IMR-90 (cell line): ENCODE measurements at regions not wholly inside any gene's neighbourhood (a gene's known extent, or its start where the extent isn't known, plus 50 kb on each side); places are given as distances from the start of the nearest gene placed in this dataset.

Source experiments
- ATAC-seq: fragments of 200-7000 bp; cut with Tn5 transposase; 2 replicates; pipeline ENCODE4 v1.9.1; 2020; ENCODE audit warnings: low read depth, mild to moderate bottlenecking, moderate library complexity
- BruUV-seq: library from RNA; stranded (reverse); fragments of 400-500 nt; replicated peaks from 2 replicates; lab custom pipeline; 2021; lab: Mats Ljungman, UMichigan
- CTCF ChIA-PET: fragments of 300-600 bp; formaldehyde crosslinking; extraction: SDS; loops from one replicate; lab custom pipeline; 2021; ENCODE audit warnings: antibody characterized with exemption; lab: Yijun Ruan, JAX
- POLR2A ChIA-PET: fragments of 300-600 bp; sonication (Branson Sonifier 250); formaldehyde crosslinking; loops from one replicate; lab custom pipeline; 2022; ENCODE audit warnings: antibody characterized with exemption; ENCODE audit not compliant: unreplicated experiment; lab: Charles Lee
- DNase-seq: peaks from one replicate; pipeline ENCODE4 v3.0.0; 2013
- H2AFZ ChIP-seq: replicated peaks from 2 replicates; pipeline ENCODE3; 2013; ENCODE audit warnings: low read length, mild to moderate bottlenecking; ENCODE audit not compliant: poor library complexity
- H2AK5ac ChIP-seq: 2 replicates; pipeline ENCODE4 v1.6.1; 2013; ENCODE audit warnings: low read depth, low read length, inconsistent platforms
- H2AK9ac ChIP-seq: replicated peaks from 2 replicates; pipeline ENCODE3; 2013; ENCODE audit warnings: mild to moderate bottlenecking, low read depth, low read length, moderate library complexity; ENCODE audit not compliant: poor library complexity
- H2BK120ac ChIP-seq: 2 replicates; pipeline ENCODE4 v1.6.1; 2013; ENCODE audit warnings: low read depth, low read length, inconsistent platforms
- H2BK15ac ChIP-seq: 3 replicates; pipeline ENCODE4 v1.6.1; 2013; ENCODE audit warnings: low read depth, low read length, inconsistent platforms
- H2BK20ac ChIP-seq: 2 replicates; pipeline ENCODE4 v1.6.1; 2013; ENCODE audit warnings: low read depth, mild to moderate bottlenecking, inconsistent platforms, low read length, moderate library complexity
- H2BK5ac ChIP-seq: 2 replicates; pipeline ENCODE4 v1.6.1; 2013; ENCODE audit warnings: mild to moderate bottlenecking, low read depth, low read length, inconsistent platforms; ENCODE audit not compliant: poor library complexity, severe bottlenecking
- H3K14ac ChIP-seq: replicated peaks from 2 replicates; pipeline ENCODE4 v1.6.1; 2013; ENCODE audit warnings: low read depth, low read length, inconsistent platforms
- H3K18ac ChIP-seq: 2 replicates; pipeline ENCODE4 v1.6.1; 2013; ENCODE audit warnings: low read depth, low read length, control low read depth
- H3K23ac ChIP-seq: 2 replicates; pipeline ENCODE4 v1.6.1; 2013; ENCODE audit warnings: low read depth, low read length, inconsistent platforms
- H3K27ac ChIP-seq: 2 replicates; pipeline ENCODE4 v1.5.1; 2013; ENCODE audit warnings: mild to moderate bottlenecking, control low read depth, low read length; ENCODE audit not compliant: insufficient read depth
- H3K27me3 ChIP-seq: 2 replicates; pipeline ENCODE4 v1.6.1; 2013; ENCODE audit warnings: low read length; ENCODE audit not compliant: control insufficient read depth, insufficient read depth
- H3K36me3 ChIP-seq: 2 replicates; pipeline ENCODE4 v1.6.1; 2013; ENCODE audit warnings: low read length, mixed read lengths; ENCODE audit not compliant: control insufficient read depth, insufficient read depth
- H3K4ac ChIP-seq: 2 replicates; pipeline ENCODE4 v1.6.1; 2013; ENCODE audit warnings: low read depth, low read length, inconsistent platforms
- H3K4me1 ChIP-seq: 2 replicates; pipeline ENCODE4 v1.6.1; 2013; ENCODE audit warnings: low read length, mixed read lengths; ENCODE audit not compliant: control insufficient read depth, insufficient read depth
- H3K4me2 ChIP-seq: 2 replicates; pipeline ENCODE4 v1.6.1; 2013; ENCODE audit warnings: low read depth, mild to moderate bottlenecking, control low read depth, low read length, moderate library complexity
- H3K4me3 ChIP-seq: 2 replicates; pipeline ENCODE4 v1.5.1; 2013; ENCODE audit warnings: low read depth, mild to moderate bottlenecking, control low read depth, low read length, moderate library complexity; ENCODE audit not compliant: insufficient read depth
- H3K56ac ChIP-seq: 2 replicates; pipeline ENCODE4 v1.6.1; 2013; ENCODE audit warnings: low read length, inconsistent platforms; ENCODE audit not compliant: insufficient read depth; ENCODE audit errors: extremely low read depth
- H3K79me1 ChIP-seq, 2 experiments: 2 replicates each; pipeline ENCODE4 v1.6.1; 2013; ENCODE audit warnings: low read length in 2 of 2, inconsistent platforms in 1 of 2, low read depth in 1 of 2
- H3K9ac ChIP-seq: 2 replicates; pipeline ENCODE4 v1.6.1; 2013; ENCODE audit warnings: low read depth, low read length, control low read depth
- H3K9me1 ChIP-seq: 2 replicates; pipeline ENCODE4 v1.6.1; 2013; ENCODE audit warnings: low read length, inconsistent platforms; ENCODE audit not compliant: insufficient read depth
- H3K9me3 ChIP-seq: 2 replicates; pipeline ENCODE4 v1.6.1; 2013; ENCODE audit warnings: low read length; ENCODE audit not compliant: control insufficient read depth, insufficient read depth
- H4K20me1 ChIP-seq: 2 replicates; pipeline ENCODE4 v1.6.1; 2013; ENCODE audit warnings: low read length, inconsistent platforms; ENCODE audit not compliant: insufficient read depth
- H4K5ac ChIP-seq: 2 replicates; pipeline ENCODE4 v1.6.1; 2013; ENCODE audit warnings: mild to moderate bottlenecking, low read depth, low read length, control low read depth
- H4K8ac ChIP-seq, 2 experiments: 2 replicates each; pipeline ENCODE4 v1.6.1; 2013; ENCODE audit warnings: low read depth in 2 of 2, low read length in 2 of 2, control low read depth in 1 of 2, inconsistent platforms in 1 of 2
- H4K91ac ChIP-seq: 2 replicates; pipeline ENCODE4 v1.6.1; 2013; ENCODE audit warnings: low read depth, low read length, inconsistent platforms; ENCODE audit not compliant: insufficient read depth
- BHLHE40 ChIP-seq: fragments of 150-350 bp; IDR thresholded peaks from 2 replicates; pipeline ENCODE4 v1.6.1; 2016; ENCODE audit warnings: mild to moderate bottlenecking, low read depth, low read length
- CEBPB ChIP-seq: IDR thresholded peaks from 2 replicates; pipeline ENCODE4 v1.6.1; 2012; ENCODE audit warnings: low read depth, low read length, improper control_type of control experiment
- CHD1 ChIP-seq: IDR thresholded peaks from 2 replicates; pipeline ENCODE4 v1.6.1; 2012; ENCODE audit warnings: low read depth, low read length, improper control_type of control experiment
- CTCF ChIP-seq: conservative IDR thresholded peaks from 2 replicates; pipeline ENCODE4 v1.5.1; 2012; ENCODE audit warnings: mild to moderate bottlenecking, low read depth, low read length, improper control_type of control experiment
- ELK1 ChIP-seq: fragments of 150-350 bp; IDR thresholded peaks from 2 replicates; pipeline ENCODE4 v1.6.1; 2016; ENCODE audit warnings: low read depth, mild to moderate bottlenecking, low read length, moderate library complexity, borderline replicate concordance
- FOS ChIP-seq: fragments of 150-350 bp; IDR thresholded peaks from 2 replicates; pipeline ENCODE4 v1.6.1; 2016; ENCODE audit warnings: low read depth, low read length
- MAZ ChIP-seq: IDR thresholded peaks from 2 replicates; pipeline ENCODE4 v1.6.1; 2012; ENCODE audit warnings: low read depth, mild to moderate bottlenecking, low read length, improper control_type of control experiment, moderate library complexity, borderline replicate concordance
- MXI1 ChIP-seq: IDR thresholded peaks from 2 replicates; pipeline ENCODE4 v1.6.1; 2012; ENCODE audit warnings: low read depth, mild to moderate bottlenecking, low read length, moderate library complexity, borderline replicate concordance
- NFE2L2 ChIP-seq: fragments of 150-350 bp; IDR thresholded peaks from 2 replicates; pipeline ENCODE4 v1.6.1; 2016; ENCODE audit warnings: low read depth, mild to moderate bottlenecking, low read length
- POLR2A ChIP-seq: IDR thresholded peaks from 2 replicates; pipeline ENCODE4 v1.6.1; 2012; ENCODE audit warnings: mild to moderate bottlenecking, low read depth, low read length
- RAD21 ChIP-seq: IDR thresholded peaks from 2 replicates; pipeline ENCODE4 v1.6.1; 2012; ENCODE audit warnings: low read length, improper control_type of control experiment
- RFX5 ChIP-seq: IDR thresholded peaks from 2 replicates; pipeline ENCODE4 v1.8.0; 2012; ENCODE audit warnings: low read depth, mild to moderate bottlenecking, low read length, moderate library complexity
- SMC3 ChIP-seq: fragments of 150-350 bp; IDR thresholded peaks from 2 replicates; pipeline ENCODE4 v1.6.1; 2016; ENCODE audit warnings: low read depth, mild to moderate bottlenecking, antibody characterized with exemption, low read length, moderate library complexity
- USF2 ChIP-seq: fragments of 150-350 bp; IDR thresholded peaks from 2 replicates; pipeline ENCODE4 v1.6.1; 2017; ENCODE audit warnings: mild to moderate bottlenecking, antibody characterized with exemption, low read length, low read depth
- WGBS, 2 experiments: methylation state at CpG; one replicate each; pipeline versions ENCODE4 v1.1.5 to v1.1.7; 2013; ENCODE audit warnings: missing lambda C conversion rate in 2 of 2; ENCODE audit not compliant: insufficient read length in 1 of 2; ENCODE audit errors: extremely low coverage in 2 of 2; 5-methylcytosine and 5-hydroxymethylcytosine counted together
- dilution Hi-C: fragments of 300-500 bp; cut with HindIII; formaldehyde crosslinking; loops from one replicate; pipeline ENCODE4 v1.14.3; 2018; ENCODE audit warnings: low sequenced_read_pairs; ENCODE audit not compliant: unreplicated experiment
- in situ Hi-C: fragments of 300-500 bp; cut with MboI; formaldehyde crosslinking; loops from 3 replicates; pipeline ENCODE4 v1.14.3; 2019; ENCODE audit warnings: low sequenced_read_pairs, inconsistent platforms, mixed read lengths
- intact Hi-C: fragments of 100-400 bp; cut with micrococcal nuclease; formaldehyde crosslinking; loops from 2 replicates; pipeline ENCODE4 v1.10.0; 2022

- Histone ChIP-seq H2BK5ac (no peak overlapping the region), H4K8ac (no peak overlapping the region), H3K27ac (no peak overlapping the region), H3K4me1 (no peaks in the 10 kb centered on the region), H3K36me3 (no peaks in the 10 kb centered on the region), H4K20me1 (no peaks in the 10 kb centered on the region), H3K56ac (no peak overlapping the region), H3K4ac (no peak overlapping the region), H2AK5ac (no peak overlapping the region), H2AFZ (no peak overlapping the region), H3K9ac (no peak overlapping the region), H3K4me3 (no peak overlapping the region), H2BK20ac (no peak overlapping the region), H3K23ac (no peak overlapping the region), H3K9me3 (no peaks in the 10 kb centered on the region), H2BK15ac (no peak overlapping the region), H3K79me1 (no peaks in the 10 kb centered on the region), H4K91ac (no peak overlapping the region), H3K27me3 (no peaks in the 10 kb centered on the region), H3K18ac (no peak overlapping the region), H4K5ac (no peak overlapping the region), H3K9me1 (no peaks in the 10 kb centered on the region), H2BK120ac (no peak overlapping the region), H3K14ac (no peak overlapping the region), H2AK9ac (no peak overlapping the region), H3K4me2 (no peak overlapping the region)
- no CpG with 5 or more reads among the region's 3 CpGs for WGBS, 2 experiments
- ChIA-PET CTCF (no interaction called here), POLR2A (no interaction called here)
- BruUV-seq, result no TSS peak
- no peak for DNase-seq
- intact Hi-C loops, result no loop called here
- TF ChIP-seq MXI1, result no peak
- no peak for TF ChIP-seq CHD1
- no peak for TF ChIP-seq FOS
- TF ChIP-seq CTCF, result no peak
- TF ChIP-seq RFX5, result no peak
- TF ChIP-seq SMC3, result no peak
- no peak for TF ChIP-seq ELK1
- TF ChIP-seq MAZ, result no peak
- no peak for TF ChIP-seq BHLHE40
- TF ChIP-seq POLR2A, result no peak
- no peak for TF ChIP-seq CEBPB
- TF ChIP-seq NFE2L2, result no peak
- no peak for TF ChIP-seq RAD21
- TF ChIP-seq USF2, result no peak
- in situ Hi-C loops, result no loop called here
- dilution Hi-C loops, result no loop called here
- ATAC-seq, result no peak
Observed at GRCh38 chr5:92265804-92266203, 882.7 kb upstream of the ARRDC3 start.
